GM12878 (cell line): ENCODE measurements at regions not wholly inside any gene's neighbourhood (a gene's known extent, or its start where the extent isn't known, plus 50 kb on each side); places are given as distances from the start of the nearest gene placed in this dataset.

Source experiments
- ATAC-seq: fragments of 200-7000 bp; cut with Tn5 transposase; 3 replicates; pipeline ENCODE4 v1.9.1; 2020; ENCODE audit warnings: mild to moderate bottlenecking, moderate library complexity
- BruUV-seq: library from RNA; stranded (reverse); fragments of 400-500 nt; replicated peaks from 2 replicates; lab custom pipeline; 2021; lab: Mats Ljungman, UMichigan
- CTCF ChIA-PET: fragments of 300-600 bp; sonication (Branson Sonifier 250); formaldehyde crosslinking; extraction: SDS; loops from one replicate; lab custom pipeline; 2021; ENCODE audit warnings: inconsistent platforms; lab: Yijun Ruan, JAX
- POLR2A ChIA-PET: fragments of 350-600 bp; formaldehyde crosslinking; extraction: SDS; loops from one replicate; lab custom pipeline; 2021; ENCODE audit warnings: inconsistent platforms; lab: Charles Lee
- RAD21 ChIA-PET: fragments of 300-600 bp; sonication (Branson Sonifier 250); formaldehyde crosslinking; loops from one replicate; lab custom pipeline; 2023; ENCODE audit warnings: antibody characterized with exemption; ENCODE audit not compliant: unreplicated experiment; lab: Charles Lee
- SMC1A ChIA-PET: fragments of 300-600 bp; sonication (Branson Sonifier 250); formaldehyde crosslinking; loops from one replicate; lab custom pipeline; 2023; ENCODE audit not compliant: unreplicated experiment, uncharacterized antibody; lab: Charles Lee
- DNase-seq: peaks from one replicate; pipeline ENCODE4 v3.0.0-alpha.2; 2011; ENCODE audit warnings: low read depth, low spot score
- FAIRE-seq: peaks from 3 replicates; lab custom pipeline; 2011; peaks lifted over from hg19 to GRCh38; lab: Jason Lieb, UNC
- H2AFZ ChIP-seq: 2 replicates; pipeline ENCODE4 v1.6.0; 2011; ENCODE audit warnings: low read depth, low read length, control low read depth; ENCODE audit not compliant: control insufficient read depth
- H3K27ac ChIP-seq: 2 replicates; pipeline ENCODE4 v1.5.1; 2011; ENCODE audit warnings: control low read depth; ENCODE audit not compliant: control insufficient read depth, insufficient read depth
- H3K27me3 ChIP-seq, 2 experiments: replicated peaks in 1 of 2; 2 replicates each; pipeline versions ENCODE4 v1.6.0 to v1.6.1; 2011; ENCODE audit warnings: low read length in 1 of 2; ENCODE audit not compliant: control insufficient read depth in 2 of 2, insufficient read depth in 2 of 2
- H3K36me3 ChIP-seq, 2 experiments: 2 replicates each; pipeline ENCODE4 v1.5.1; 2011; ENCODE audit warnings: low read length in 1 of 2; ENCODE audit not compliant: control insufficient read depth in 2 of 2, insufficient read depth in 2 of 2
- H3K4me1 ChIP-seq: 2 replicates; pipeline ENCODE4 v1.6.1; 2011; ENCODE audit warnings: mild to moderate bottlenecking, low read length, moderate library complexity, mixed read lengths; ENCODE audit not compliant: control insufficient read depth, insufficient read depth
- H3K4me2 ChIP-seq: 2 replicates; pipeline ENCODE4 v1.6.0; 2011; ENCODE audit warnings: control low read depth; ENCODE audit not compliant: control insufficient read depth, insufficient read depth
- H3K4me3 ChIP-seq: fragments of 200-600 bp; sonication (generic); 2 replicates; pipeline ENCODE4 v1.5.1; 2016
- H3K79me2 ChIP-seq: 2 replicates; pipeline ENCODE4 v1.6.0; 2011; ENCODE audit warnings: low read length; ENCODE audit not compliant: control insufficient read depth, insufficient read depth
- H3K9ac ChIP-seq: 2 replicates; pipeline ENCODE4 v1.8.0; 2011; ENCODE audit warnings: low read length, control low read depth, mixed read lengths; ENCODE audit not compliant: control insufficient read depth, insufficient read depth
- H3K9me3 ChIP-seq: replicated peaks from 3 replicates; pipeline ENCODE4 v1.5.1; 2011; ENCODE audit warnings: mild to moderate bottlenecking, low read length; ENCODE audit not compliant: control insufficient read depth, insufficient read depth
- H4K20me1 ChIP-seq: 2 replicates; pipeline ENCODE4 v1.6.0; 2011; ENCODE audit not compliant: control insufficient read depth, insufficient read depth
- BRCA1 ChIP-seq: IDR thresholded peaks from 2 replicates; pipeline ENCODE4 v1.6.1; 2011; ENCODE audit warnings: low read depth, low read length, improper control_type of control experiment
- CHD2 ChIP-seq: IDR thresholded peaks from 2 replicates; pipeline ENCODE4 v1.6.1; 2011; ENCODE audit warnings: low read depth, low read length, improper control_type of control experiment, borderline replicate concordance
- ESRRA ChIP-seq: IDR thresholded peaks from 2 replicates; pipeline ENCODE4 v1.6.1; 2012; ENCODE audit warnings: mild to moderate bottlenecking, low read length, improper control_type of control experiment
- JUNB ChIP-seq: IDR thresholded peaks from 2 replicates; pipeline ENCODE4 v1.6.1; 2016; ENCODE audit warnings: antibody characterized with exemption, mild to moderate bottlenecking
- PML ChIP-seq: IDR thresholded peaks from 2 replicates; pipeline ENCODE4 v1.6.1; 2012; ENCODE audit warnings: low read length, inconsistent platforms
- RAD21 ChIP-seq: IDR thresholded peaks from 2 replicates; pipeline ENCODE4 v1.6.1; 2011; ENCODE audit warnings: mild to moderate bottlenecking, low read depth, low read length, moderate library complexity; ENCODE audit not compliant: insufficient read depth
- RCOR1 ChIP-seq: conservative IDR thresholded peaks from 2 replicates; pipeline ENCODE4 v1.6.1; 2012; ENCODE audit warnings: low read depth, low read length, improper control_type of control experiment
- SIX5 ChIP-seq: IDR thresholded peaks from 2 replicates; pipeline ENCODE4 v1.6.1; 2011; ENCODE audit warnings: mild to moderate bottlenecking, low read depth, low read length, moderate library complexity; ENCODE audit not compliant: severe bottlenecking
- SMAD1 ChIP-seq: fragments of 450-650 bp; IDR thresholded peaks from 2 replicates; pipeline ENCODE4 v1.6.1; 2018; ENCODE audit warnings: mild to moderate bottlenecking, low read depth; ENCODE audit not compliant: partially characterized antibody
- SUPT20H ChIP-seq: IDR thresholded peaks from 2 replicates; pipeline ENCODE4 v1.6.1; 2011; ENCODE audit warnings: low read depth, mild to moderate bottlenecking, low read length, moderate library complexity, borderline replicate concordance; ENCODE audit not compliant: control insufficient read depth
- WRNIP1 ChIP-seq: IDR thresholded peaks from 2 replicates; pipeline ENCODE4 v1.6.1; 2011; ENCODE audit warnings: low read depth, low read length, improper control_type of control experiment, borderline replicate concordance
- ZNF274 ChIP-seq: IDR thresholded peaks from one replicate; pipeline ENCODE4 v1.8.0; 2011; ENCODE audit not compliant: insufficient read length, insufficient read depth
- ZSCAN29 ChIP-seq: fragments of 450-650 bp; IDR thresholded peaks from 2 replicates; pipeline ENCODE4 v1.6.1; 2017; ENCODE audit warnings: mild to moderate bottlenecking, moderate library complexity
- ZZZ3 ChIP-seq: IDR thresholded peaks from 2 replicates; pipeline ENCODE4 v1.6.1; 2011; ENCODE audit warnings: low read depth; ENCODE audit not compliant: control insufficient read depth, insufficient read length
- WGBS: methylation state at CpG from one replicate; pipeline ENCODE4 v1.1.6; 2016; ENCODE audit warnings: low lambda C conversion rate; ENCODE audit not compliant: insufficient replicate concordance, insufficient coverage; ENCODE audit errors: missing lambda C conversion rate; 5-methylcytosine and 5-hydroxymethylcytosine counted together
- in situ Hi-C: fragments of 300-500 bp; cut with MboI; formaldehyde crosslinking; loops from 9 replicates; pipeline ENCODE4 v1.14.3; 2018; ENCODE audit warnings: mixed read lengths
- intact Hi-C: fragments of 100-400 bp; cut with micrococcal nuclease; formaldehyde crosslinking; loops from one replicate; pipeline ENCODE4 v1.14.2; 2022; ENCODE audit not compliant: unreplicated experiment
- TF ChIP-seq, protein P1 (sequence below): IDR thresholded peaks from 2 replicates; pipeline ENCODE4 v1.6.1; 2012; ENCODE audit warnings: mild to moderate bottlenecking, low read depth, low read length
- TF ChIP-seq, protein P2 (sequence below): fragments of 450-650 bp; IDR thresholded peaks from 2 replicates; pipeline ENCODE4 v1.6.1; 2017; ENCODE audit warnings: mild to moderate bottlenecking, low read depth, inconsistent platforms; ENCODE audit not compliant: poor library complexity, severe bottlenecking
- TF ChIP-seq, protein P3 (sequence below): fragments of 450-650 bp; IDR thresholded peaks from 2 replicates; pipeline ENCODE4 v1.6.1; 2017; ENCODE audit warnings: antibody characterized with exemption, mild to moderate bottlenecking, moderate library complexity

DNA sequence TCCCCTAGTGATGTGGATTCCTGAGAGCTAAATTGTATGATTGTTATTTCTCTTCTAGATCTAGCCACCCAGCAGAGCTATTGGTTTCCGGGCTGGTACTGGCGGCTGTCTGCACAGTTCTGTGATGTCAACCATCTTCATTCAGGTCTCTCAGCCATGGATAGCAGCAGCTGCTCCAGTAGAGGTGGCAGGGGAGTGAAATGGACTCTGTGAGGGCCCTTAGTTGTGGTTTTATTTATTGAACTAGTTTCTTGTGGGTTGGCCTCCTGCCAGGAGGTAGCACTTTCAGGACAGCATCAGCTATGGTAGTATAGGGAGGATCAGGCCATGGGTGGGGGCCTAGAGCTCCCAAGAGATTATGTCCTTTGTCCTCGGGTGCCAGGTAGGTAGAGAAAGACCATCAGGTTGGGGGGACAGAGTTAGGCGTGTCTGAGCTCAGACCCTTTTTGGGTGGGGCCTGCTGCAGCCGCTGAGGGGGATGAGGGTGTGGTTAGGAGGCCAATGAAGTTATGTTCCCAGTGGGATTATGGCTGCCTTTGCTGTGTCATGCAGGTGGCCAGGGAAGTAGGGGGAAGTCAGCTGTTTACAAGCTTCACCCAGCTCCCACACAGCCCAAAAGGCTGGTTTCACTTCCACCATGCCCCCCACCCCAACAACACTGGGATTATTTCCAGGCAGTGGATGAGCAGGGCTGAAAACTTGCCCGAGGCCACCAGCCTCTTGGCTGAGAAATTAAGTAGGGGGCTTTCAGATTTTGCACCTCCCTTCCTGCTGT is 55.1 kb upstream of the RGS4 start:
- Histone ChIP-seq H2AFZ (no peak overlapping the region), H3K36me3 (no peaks in the 10 kb centered on the region), H3K9me3 (no peaks in the 10 kb centered on the region), H3K27ac (no peak overlapping the region), H3K4me1 (no peaks in the 10 kb centered on the region), H4K20me1 (no peaks in the 10 kb centered on the region), H3K4me2 (no peak overlapping the region), H3K4me3 (no peak overlapping the region), H3K79me2 (no peaks in the 10 kb centered on the region), H3K27me3 (no peaks in the 10 kb centered on the region), H3K9ac (no peak overlapping the region)
- ChIA-PET RAD21 (no interaction called here), POLR2A (no interaction called here), CTCF (no interaction called here), SMC1A (no interaction called here)
- in situ Hi-C loops (no loop called here), intact Hi-C loops (no loop called here)
- BruUV-seq: no TSS peak
- no peak for FAIRE-seq
- 11% methylated on average over 6 of the region's 6 CpGs for WGBS
- ATAC-seq: no peak
- DNase-seq: no peak
- TF ChIP-seq, protein P1, sequence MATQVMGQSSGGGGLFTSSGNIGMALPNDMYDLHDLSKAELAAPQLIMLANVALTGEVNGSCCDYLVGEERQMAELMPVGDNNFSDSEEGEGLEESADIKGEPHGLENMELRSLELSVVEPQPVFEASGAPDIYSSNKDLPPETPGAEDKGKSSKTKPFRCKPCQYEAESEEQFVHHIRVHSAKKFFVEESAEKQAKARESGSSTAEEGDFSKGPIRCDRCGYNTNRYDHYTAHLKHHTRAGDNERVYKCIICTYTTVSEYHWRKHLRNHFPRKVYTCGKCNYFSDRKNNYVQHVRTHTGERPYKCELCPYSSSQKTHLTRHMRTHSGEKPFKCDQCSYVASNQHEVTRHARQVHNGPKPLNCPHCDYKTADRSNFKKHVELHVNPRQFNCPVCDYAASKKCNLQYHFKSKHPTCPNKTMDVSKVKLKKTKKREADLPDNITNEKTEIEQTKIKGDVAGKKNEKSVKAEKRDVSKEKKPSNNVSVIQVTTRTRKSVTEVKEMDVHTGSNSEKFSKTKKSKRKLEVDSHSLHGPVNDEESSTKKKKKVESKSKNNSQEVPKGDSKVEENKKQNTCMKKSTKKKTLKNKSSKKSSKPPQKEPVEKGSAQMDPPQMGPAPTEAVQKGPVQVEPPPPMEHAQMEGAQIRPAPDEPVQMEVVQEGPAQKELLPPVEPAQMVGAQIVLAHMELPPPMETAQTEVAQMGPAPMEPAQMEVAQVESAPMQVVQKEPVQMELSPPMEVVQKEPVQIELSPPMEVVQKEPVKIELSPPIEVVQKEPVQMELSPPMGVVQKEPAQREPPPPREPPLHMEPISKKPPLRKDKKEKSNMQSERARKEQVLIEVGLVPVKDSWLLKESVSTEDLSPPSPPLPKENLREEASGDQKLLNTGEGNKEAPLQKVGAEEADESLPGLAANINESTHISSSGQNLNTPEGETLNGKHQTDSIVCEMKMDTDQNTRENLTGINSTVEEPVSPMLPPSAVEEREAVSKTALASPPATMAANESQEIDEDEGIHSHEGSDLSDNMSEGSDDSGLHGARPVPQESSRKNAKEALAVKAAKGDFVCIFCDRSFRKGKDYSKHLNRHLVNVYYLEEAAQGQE: no peak
- TF ChIP-seq RCOR1 (no peak), ESRRA (no peak), SMAD1 (no peak), ZNF274 (no peak), ZZZ3 (no peak), SIX5 (no peak), RAD21 (no peak), CHD2 (no peak), SUPT20H (no peak), BRCA1 (no peak), PML (no peak), JUNB (no peak), ZSCAN29 (no peak), WRNIP1 (no peak)
- TF ChIP-seq, protein P2, sequence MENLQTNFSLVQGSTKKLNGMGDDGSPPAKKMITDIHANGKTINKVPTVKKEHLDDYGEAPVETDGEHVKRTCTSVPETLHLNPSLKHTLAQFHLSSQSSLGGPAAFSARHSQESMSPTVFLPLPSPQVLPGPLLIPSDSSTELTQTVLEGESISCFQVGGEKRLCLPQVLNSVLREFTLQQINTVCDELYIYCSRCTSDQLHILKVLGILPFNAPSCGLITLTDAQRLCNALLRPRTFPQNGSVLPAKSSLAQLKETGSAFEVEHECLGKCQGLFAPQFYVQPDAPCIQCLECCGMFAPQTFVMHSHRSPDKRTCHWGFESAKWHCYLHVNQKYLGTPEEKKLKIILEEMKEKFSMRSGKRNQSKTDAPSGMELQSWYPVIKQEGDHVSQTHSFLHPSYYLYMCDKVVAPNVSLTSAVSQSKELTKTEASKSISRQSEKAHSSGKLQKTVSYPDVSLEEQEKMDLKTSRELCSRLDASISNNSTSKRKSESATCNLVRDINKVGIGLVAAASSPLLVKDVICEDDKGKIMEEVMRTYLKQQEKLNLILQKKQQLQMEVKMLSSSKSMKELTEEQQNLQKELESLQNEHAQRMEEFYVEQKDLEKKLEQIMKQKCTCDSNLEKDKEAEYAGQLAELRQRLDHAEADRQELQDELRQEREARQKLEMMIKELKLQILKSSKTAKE: no peak
- TF ChIP-seq, protein P3, sequence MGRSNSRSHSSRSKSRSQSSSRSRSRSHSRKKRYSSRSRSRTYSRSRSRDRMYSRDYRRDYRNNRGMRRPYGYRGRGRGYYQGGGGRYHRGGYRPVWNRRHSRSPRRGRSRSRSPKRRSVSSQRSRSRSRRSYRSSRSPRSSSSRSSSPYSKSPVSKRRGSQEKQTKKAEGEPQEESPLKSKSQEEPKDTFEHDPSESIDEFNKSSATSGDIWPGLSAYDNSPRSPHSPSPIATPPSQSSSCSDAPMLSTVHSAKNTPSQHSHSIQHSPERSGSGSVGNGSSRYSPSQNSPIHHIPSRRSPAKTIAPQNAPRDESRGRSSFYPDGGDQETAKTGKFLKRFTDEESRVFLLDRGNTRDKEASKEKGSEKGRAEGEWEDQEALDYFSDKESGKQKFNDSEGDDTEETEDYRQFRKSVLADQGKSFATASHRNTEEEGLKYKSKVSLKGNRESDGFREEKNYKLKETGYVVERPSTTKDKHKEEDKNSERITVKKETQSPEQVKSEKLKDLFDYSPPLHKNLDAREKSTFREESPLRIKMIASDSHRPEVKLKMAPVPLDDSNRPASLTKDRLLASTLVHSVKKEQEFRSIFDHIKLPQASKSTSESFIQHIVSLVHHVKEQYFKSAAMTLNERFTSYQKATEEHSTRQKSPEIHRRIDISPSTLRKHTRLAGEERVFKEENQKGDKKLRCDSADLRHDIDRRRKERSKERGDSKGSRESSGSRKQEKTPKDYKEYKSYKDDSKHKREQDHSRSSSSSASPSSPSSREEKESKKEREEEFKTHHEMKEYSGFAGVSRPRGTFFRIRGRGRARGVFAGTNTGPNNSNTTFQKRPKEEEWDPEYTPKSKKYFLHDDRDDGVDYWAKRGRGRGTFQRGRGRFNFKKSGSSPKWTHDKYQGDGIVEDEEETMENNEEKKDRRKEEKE: no peak
